ENCODE measurements at regions not wholly inside any gene's neighbourhood (a gene's known extent, or its start where the extent isn't known, plus 50 kb on each side); places are given as distances from the start of the nearest gene placed in this dataset.

DNA sequence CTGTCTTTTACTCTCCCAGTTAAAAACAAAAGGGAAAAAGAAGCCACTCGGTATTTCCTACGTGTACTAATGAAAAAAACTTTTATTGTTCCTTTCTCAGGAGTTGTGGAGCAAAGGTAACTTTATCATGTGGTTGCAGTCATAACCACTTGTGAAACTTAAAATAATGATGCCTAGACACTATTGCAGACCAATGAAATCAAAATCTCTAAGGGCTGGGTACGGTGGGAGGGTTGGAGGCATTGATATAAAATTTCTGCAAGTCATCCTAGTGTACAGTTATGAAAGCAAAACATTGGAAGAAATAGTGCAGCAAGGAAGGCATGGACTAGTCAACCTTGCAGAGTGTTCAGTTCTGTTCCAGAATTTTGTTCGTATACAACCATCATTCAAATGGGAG is 808.8 kb downstream of the TUSC7 start (continued):
- TF ChIP-seq TAF7 (optimal IDR thresholded peaks at IDR 0.05; ENCODE audit: borderline replicate concordance, low read depth, low read length), result no peak
- TF ChIP-seq, protein P1, sequence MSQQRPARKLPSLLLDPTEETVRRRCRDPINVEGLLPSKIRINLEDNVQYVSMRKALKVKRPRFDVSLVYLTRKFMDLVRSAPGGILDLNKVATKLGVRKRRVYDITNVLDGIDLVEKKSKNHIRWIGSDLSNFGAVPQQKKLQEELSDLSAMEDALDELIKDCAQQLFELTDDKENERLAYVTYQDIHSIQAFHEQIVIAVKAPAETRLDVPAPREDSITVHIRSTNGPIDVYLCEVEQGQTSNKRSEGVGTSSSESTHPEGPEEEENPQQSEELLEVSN (IDR thresholded peaks at IDR 0.05), result no peak
